SH-SY5Y (cell line): ENCODE measurements at regions not wholly inside any gene's neighbourhood (a gene's known extent, or its start where the extent isn't known, plus 50 kb on each side); places are given as distances from the start of the nearest gene placed in this dataset.

Experiments
- GATA2 ChIP-seq: IDR thresholded peaks from 2 replicates; pipeline ENCODE4 v1.6.1; 2011; ENCODE audit warnings: mild to moderate bottlenecking, low read depth, low read length
- GATA3 ChIP-seq: IDR thresholded peaks from 2 replicates; pipeline ENCODE4 v1.6.1; 2011; ENCODE audit warnings: low read depth, mild to moderate bottlenecking, low read length, moderate library complexity

GRCh38 chr12:111310076-111310870 lies 58.6 kb downstream of the PHETA1 start:
- TF ChIP-seq GATA3 (no peak), GATA2 (no peak)

GRCh38 chr12:111309584-111309983 lies 59.3 kb downstream of the PHETA1 start:
- TF ChIP-seq GATA3 = no peak
- no peak for TF ChIP-seq GATA2

GRCh38 chr12:111308473-111308872 lies 60.4 kb downstream of the PHETA1 start:
- TF ChIP-seq GATA2 (no peak), GATA3 (no peak)

- TF ChIP-seq GATA2 = no peak
These were observed 64.2 kb downstream of the PHETA1 start for GRCh38 chr12:111304642-111305071.

- no peak for TF ChIP-seq GATA2
- TF ChIP-seq GATA3 = no peak
These were observed 65.4 kb downstream of the PHETA1 start for GRCh38 chr12:111303531-111303930.

GRCh38 chr12:111298582-111299436 lies 70.1 kb downstream of the PHETA1 start:
- no peak for TF ChIP-seq GATA3
- TF ChIP-seq GATA2 = no peak

GRCh38 chr12:111297703-111298426 lies 71.0 kb downstream of the PHETA1 start:
- no peak for TF ChIP-seq GATA3
- no peak for TF ChIP-seq GATA2

- no peak for TF ChIP-seq GATA3
- TF ChIP-seq GATA2 = no peak
These were observed 71.9 kb downstream of the PHETA1 start for GRCh38 chr12:111296906-111297463.

GRCh38 chr12:111295176-111295575 lies 73.7 kb downstream of the PHETA1 start:
- TF ChIP-seq GATA3 = no peak
- no peak for TF ChIP-seq GATA2

- TF ChIP-seq GATA2 = no peak
- TF ChIP-seq GATA3 = no peak
These were observed 75.5 kb downstream of the PHETA1 start for GRCh38 chr12:111293266-111294009.

GRCh38 chr12:111291357-111291756 lies 77.5 kb downstream of the PHETA1 start:
- TF ChIP-seq GATA2 (no peak), GATA3 (no peak)

GRCh38 chr12:111288771-111289170 lies 80.1 kb downstream of the PHETA1 start:
- no peak for TF ChIP-seq GATA3
- no peak for TF ChIP-seq GATA2

GRCh38 chr12:111287125-111287900 lies 81.6 kb downstream of the PHETA1 start:
- TF ChIP-seq GATA2 (no peak), GATA3 (no peak)
